ENCODE measurements at regions not wholly inside any gene's neighbourhood (a gene's known extent, or its start where the extent isn't known, plus 50 kb on each side); places are given as distances from the start of the nearest gene placed in this dataset.

DNA sequence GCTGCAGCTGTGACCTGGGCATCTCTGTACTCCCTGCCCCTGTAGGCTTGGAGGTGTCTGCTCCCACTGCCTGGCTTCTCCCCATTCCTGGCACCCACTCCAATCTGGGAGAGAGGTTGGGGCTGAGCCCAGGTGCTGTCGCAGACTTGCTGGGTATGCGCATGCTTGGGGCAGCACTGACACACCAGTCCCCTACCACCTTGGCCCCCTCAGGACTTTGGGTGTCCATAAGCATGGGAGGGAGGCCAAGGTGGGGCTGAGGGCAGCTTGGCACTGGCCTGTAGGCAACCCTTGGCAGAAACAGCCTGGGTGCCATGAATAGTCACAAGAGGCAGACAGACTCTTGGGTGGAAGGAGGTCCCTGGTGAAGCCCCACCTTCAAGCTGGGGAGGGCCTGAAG lies 136.8 kb downstream of the QPCT start:
- FAIRE-seq (no peak), DNase-seq (no peak)
- Histone ChIP-seq H3K4me3 (ENCODE audit: low read depth in 1 of 3, low read length in 3 of 3) (no peak overlapping the region), H3K4me1 (ENCODE audit: control insufficient read depth in 3 of 3, insufficient read depth in 2 of 3, low read depth in 1 of 3, low read length in 2 of 3) (no peaks in the 10 kb centered on the region), H3K27ac (ENCODE audit: low read depth in 1 of 3, low read length in 2 of 3) (no peak overlapping the region), H3K27me3 (ENCODE audit: control insufficient read depth in 3 of 3, insufficient read depth in 3 of 3, low read length in 3 of 3) (no peaks in the 10 kb centered on the region), H3K36me3 (ENCODE audit: control insufficient read depth in 3 of 3, insufficient read depth in 2 of 3, low read depth in 1 of 3, low read length in 3 of 3) (no peaks in the 10 kb centered on the region), H3K9me3 (ENCODE audit: control insufficient read depth in 2 of 2, insufficient read depth in 1 of 2, low read depth in 1 of 2, low read length in 1 of 2) (peaks cover 0 to 12% of the 10 kb centered on the region in 2 donors)
- 92 to 97% (median 95%) methylated on average over 2 of the region's 2 CpGs for WGBS, 3 donors

DNA sequence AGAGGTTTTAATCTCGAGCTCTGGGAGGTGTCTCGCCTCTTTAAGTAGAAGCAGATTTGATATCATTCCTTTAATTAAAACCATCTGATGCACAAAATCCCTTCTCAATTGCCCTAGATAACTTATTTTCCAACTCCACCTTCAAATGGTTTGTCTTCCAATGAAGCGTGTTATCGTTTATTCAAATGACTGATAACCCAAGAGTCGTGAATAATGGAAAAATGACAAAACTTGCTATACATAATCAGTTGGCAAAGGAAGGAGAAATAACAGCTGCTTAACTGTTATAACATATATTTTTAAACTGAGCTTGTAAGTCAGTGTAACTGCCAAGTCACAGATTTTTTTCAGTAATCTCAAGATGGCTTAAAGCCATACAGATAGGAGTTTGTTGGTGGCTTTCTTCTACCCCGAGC lies 144.6 kb downstream of the QPCT start:
- FAIRE-seq = no peak

DNA sequence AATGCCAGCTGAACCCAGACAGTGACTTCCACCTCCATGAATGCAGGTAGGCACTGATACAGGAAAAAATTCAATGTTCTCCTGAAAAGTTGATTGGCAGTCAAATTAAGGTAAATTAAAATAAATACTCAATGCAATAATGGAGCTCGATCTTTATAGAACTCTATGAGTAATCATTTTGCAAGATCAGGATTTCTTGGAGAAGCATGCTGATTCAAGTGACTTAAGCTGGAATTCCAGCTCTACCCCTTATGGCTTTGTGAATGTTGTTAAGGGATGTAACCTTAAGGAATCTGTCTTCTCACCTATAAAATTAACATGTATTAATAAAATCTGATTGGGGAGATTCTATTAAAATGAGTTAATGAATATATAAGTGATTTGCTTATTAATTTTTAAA lies 145.1 kb downstream of the QPCT start:
- Histone ChIP-seq H3K27me3 (ENCODE audit: control insufficient read depth in 3 of 3, insufficient read depth in 3 of 3, low read length in 3 of 3) (no peaks in the 10 kb centered on the region), H3K27ac (ENCODE audit: low read depth in 1 of 3, low read length in 2 of 3) (no peak overlapping the region), H3K9me3 (ENCODE audit: control insufficient read depth in 2 of 2, insufficient read depth in 1 of 2, low read depth in 1 of 2, low read length in 1 of 2) (no peaks in the 10 kb centered on the region), H3K4me3 (ENCODE audit: low read depth in 1 of 3, low read length in 3 of 3) (no peak overlapping the region), H3K36me3 (ENCODE audit: control insufficient read depth in 3 of 3, insufficient read depth in 2 of 3, low read depth in 1 of 3, low read length in 3 of 3) (no peaks in the 10 kb centered on the region), H3K4me1 (ENCODE audit: control insufficient read depth in 3 of 3, insufficient read depth in 2 of 3, low read depth in 1 of 3, low read length in 2 of 3) (no peaks in the 10 kb centered on the region)
- no peak for FAIRE-seq
- WGBS, 3 donors = 79 to 90% (median 89%) methylated on average over 1 of the region's 1 CpG
- no peak for DNase-seq

More for the DNA sequence above, 144.6 kb downstream of the QPCT start:
- Histone ChIP-seq H3K4me1 (ENCODE audit: control insufficient read depth in 3 of 3, insufficient read depth in 2 of 3, low read depth in 1 of 3, low read length in 2 of 3) (no peaks in the 10 kb centered on the region), H3K36me3 (ENCODE audit: control insufficient read depth in 3 of 3, insufficient read depth in 2 of 3, low read depth in 1 of 3, low read length in 3 of 3) (no peaks in the 10 kb centered on the region), H3K9me3 (ENCODE audit: control insufficient read depth in 2 of 2, insufficient read depth in 1 of 2, low read depth in 1 of 2, low read length in 1 of 2) (no peaks in the 10 kb centered on the region), H3K4me3 (ENCODE audit: low read depth in 1 of 3, low read length in 3 of 3) (no peak overlapping the region), H3K27me3 (ENCODE audit: control insufficient read depth in 3 of 3, insufficient read depth in 3 of 3, low read length in 3 of 3) (no peaks in the 10 kb centered on the region), H3K27ac (ENCODE audit: low read depth in 1 of 3, low read length in 2 of 3) (no peak overlapping the region)
- 78 to 81% (median 79%) methylated on average over 6 of the region's 6 CpGs for WGBS, 3 donors
- DNase-seq = no peak

DNA sequence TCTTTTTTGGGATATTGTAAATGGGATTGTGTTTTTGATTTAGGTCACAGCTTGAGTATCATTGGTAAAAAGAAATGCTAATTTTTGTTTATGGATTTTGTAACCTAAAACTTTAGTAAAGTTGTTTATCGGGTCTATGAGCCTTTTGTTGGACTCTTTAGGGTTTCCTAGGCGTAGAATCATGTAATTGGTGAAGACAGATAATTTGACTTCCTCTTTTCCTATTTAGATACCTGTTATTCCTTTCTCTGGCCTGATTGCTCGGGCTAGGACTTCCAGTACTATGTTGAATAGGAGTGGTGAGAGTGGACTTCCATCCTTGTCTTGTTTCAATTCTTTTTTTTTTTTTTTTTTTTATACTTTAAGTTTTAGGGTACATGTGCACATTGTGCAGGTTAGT lies 149.0 kb downstream of the QPCT start:
- H3K27ac ChIP-seq (ENCODE audit: low read depth in 1 of 3, low read length in 2 of 3) = no peak overlapping the region
- FAIRE-seq (no peak), DNase-seq (no peak)
- no peaks in the 10 kb centered on the region for H3K4me1 ChIP-seq (ENCODE audit: control insufficient read depth in 3 of 3, insufficient read depth in 2 of 3, low read depth in 1 of 3, low read length in 2 of 3)
- no peaks in the 10 kb centered on the region for H3K9me3 ChIP-seq (ENCODE audit: control insufficient read depth in 2 of 2, insufficient read depth in 1 of 2, low read depth in 1 of 2, low read length in 1 of 2)
- WGBS, 3 donors = 84 to 93% (median 86%) methylated on average over 3 of the region's 3 CpGs
- H3K36me3 ChIP-seq (ENCODE audit: control insufficient read depth in 3 of 3, insufficient read depth in 2 of 3, low read depth in 1 of 3, low read length in 3 of 3) = no peaks in the 10 kb centered on the region
- H3K27me3 ChIP-seq (ENCODE audit: control insufficient read depth in 3 of 3, insufficient read depth in 3 of 3, low read length in 3 of 3) = no peaks in the 10 kb centered on the region
- no peak overlapping the region for H3K4me3 ChIP-seq (ENCODE audit: low read depth in 1 of 3, low read length in 3 of 3)

DNA sequence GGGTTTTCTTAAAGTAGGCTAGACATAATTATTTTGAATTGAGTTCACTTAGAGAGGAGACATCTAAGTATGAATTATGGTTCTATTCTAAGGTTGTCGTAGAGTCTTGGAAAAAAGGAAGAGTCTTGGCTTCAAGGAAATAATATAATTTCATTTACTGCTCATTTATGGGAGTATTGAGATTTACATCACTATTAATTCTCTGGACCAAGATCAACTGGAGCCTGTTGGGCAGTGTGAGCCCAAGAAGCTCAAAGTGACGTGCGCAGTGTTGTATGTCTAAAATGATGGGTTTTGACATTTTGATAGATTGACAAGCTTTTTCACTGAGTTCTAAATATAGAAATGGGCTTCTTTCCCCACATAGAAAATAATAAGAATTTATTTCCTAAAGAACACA lies 154.7 kb downstream of the QPCT start:
- Histone ChIP-seq H3K4me1 (ENCODE audit: control insufficient read depth in 3 of 3, insufficient read depth in 2 of 3, low read depth in 1 of 3, low read length in 2 of 3) (no peaks in the 10 kb centered on the region), H3K27me3 (ENCODE audit: control insufficient read depth in 3 of 3, insufficient read depth in 3 of 3, low read length in 3 of 3) (no peaks in the 10 kb centered on the region), H3K9me3 (ENCODE audit: control insufficient read depth in 2 of 2, insufficient read depth in 1 of 2, low read depth in 1 of 2, low read length in 1 of 2) (no peaks in the 10 kb centered on the region), H3K36me3 (ENCODE audit: control insufficient read depth in 3 of 3, insufficient read depth in 2 of 3, low read depth in 1 of 3, low read length in 3 of 3) (no peaks in the 10 kb centered on the region), H3K4me3 (ENCODE audit: low read depth in 1 of 3, low read length in 3 of 3) (no peak overlapping the region), H3K27ac (ENCODE audit: low read depth in 1 of 3, low read length in 2 of 3) (no peak overlapping the region)
- WGBS, 3 donors = 92 to 97% (median 94%) methylated on average over 3 of the region's 3 CpGs
- FAIRE-seq (no peak), DNase-seq (no peak)

DNA sequence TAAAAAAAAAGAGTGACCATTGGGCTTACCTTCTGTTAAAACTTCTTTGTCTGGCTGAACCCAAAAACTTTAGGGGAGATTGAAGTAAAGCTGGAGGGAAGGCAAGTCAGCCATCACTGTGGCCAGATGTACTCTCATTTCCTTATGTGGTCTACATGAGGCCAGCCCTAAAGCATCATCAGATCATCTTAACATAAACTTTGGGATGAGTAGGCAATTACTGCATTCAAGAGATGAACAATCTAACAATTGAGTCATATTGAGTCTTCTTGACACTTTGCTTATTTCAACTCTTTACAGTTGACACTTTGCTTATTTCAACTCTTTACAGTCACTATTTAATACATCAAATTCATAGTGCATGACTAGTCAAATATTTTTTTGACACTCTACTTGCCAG lies 155.6 kb downstream of the QPCT start:
- no peak for FAIRE-seq

DNA sequence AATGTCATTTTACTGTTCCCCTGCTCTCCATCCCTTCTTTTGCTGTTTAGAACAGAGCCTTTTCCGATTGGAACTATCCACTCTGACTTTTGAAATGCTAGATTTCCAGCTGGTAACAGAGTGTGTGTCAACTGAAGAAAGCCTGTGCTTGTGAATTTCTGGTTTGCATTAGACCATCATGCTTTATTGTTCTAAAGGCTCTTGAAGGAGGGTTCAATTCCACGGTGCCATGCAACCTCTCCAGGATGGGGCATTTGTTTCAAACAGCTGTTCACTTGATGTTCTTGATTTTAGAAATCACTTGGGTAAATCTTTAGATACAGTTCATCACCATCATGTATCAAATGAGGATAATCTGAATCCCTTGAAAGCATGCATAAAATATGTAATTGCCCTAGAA lies 156.7 kb downstream of the QPCT start:
- Histone ChIP-seq H3K27ac (ENCODE audit: low read depth in 1 of 3, low read length in 2 of 3) (no peak overlapping the region), H3K4me1 (ENCODE audit: control insufficient read depth in 3 of 3, insufficient read depth in 2 of 3, low read depth in 1 of 3, low read length in 2 of 3) (no peaks in the 10 kb centered on the region), H3K4me3 (ENCODE audit: low read depth in 1 of 3, low read length in 3 of 3) (no peak overlapping the region), H3K27me3 (ENCODE audit: control insufficient read depth in 3 of 3, insufficient read depth in 3 of 3, low read length in 3 of 3) (peaks cover 0 to 5% (median 0%) of the 10 kb centered on the region in 3 donors), H3K9me3 (ENCODE audit: control insufficient read depth in 2 of 2, insufficient read depth in 1 of 2, low read depth in 1 of 2, low read length in 1 of 2) (no peaks in the 10 kb centered on the region), H3K36me3 (ENCODE audit: control insufficient read depth in 3 of 3, insufficient read depth in 2 of 3, low read depth in 1 of 3, low read length in 3 of 3) (no peaks in the 10 kb centered on the region)
- DNase-seq = no peak
- FAIRE-seq = no peak
- 68 to 81% (median 75%) methylated on average over 2 of the region's 2 CpGs for WGBS, 3 donors

More for the DNA sequence above, 155.6 kb downstream of the QPCT start:
- Histone ChIP-seq H3K27me3 (ENCODE audit: control insufficient read depth in 3 of 3, insufficient read depth in 3 of 3, low read length in 3 of 3) (peaks cover 0 to 4% (median 0%) of the 10 kb centered on the region in 3 donors), H3K36me3 (ENCODE audit: control insufficient read depth in 3 of 3, insufficient read depth in 2 of 3, low read depth in 1 of 3, low read length in 3 of 3) (no peaks in the 10 kb centered on the region), H3K9me3 (ENCODE audit: control insufficient read depth in 2 of 2, insufficient read depth in 1 of 2, low read depth in 1 of 2, low read length in 1 of 2) (no peaks in the 10 kb centered on the region), H3K4me1 (ENCODE audit: control insufficient read depth in 3 of 3, insufficient read depth in 2 of 3, low read depth in 1 of 3, low read length in 2 of 3) (no peaks in the 10 kb centered on the region), H3K27ac (ENCODE audit: low read depth in 1 of 3, low read length in 2 of 3) (no peak overlapping the region), H3K4me3 (ENCODE audit: low read depth in 1 of 3, low read length in 3 of 3) (no peak overlapping the region)
- no peak for DNase-seq

DNA sequence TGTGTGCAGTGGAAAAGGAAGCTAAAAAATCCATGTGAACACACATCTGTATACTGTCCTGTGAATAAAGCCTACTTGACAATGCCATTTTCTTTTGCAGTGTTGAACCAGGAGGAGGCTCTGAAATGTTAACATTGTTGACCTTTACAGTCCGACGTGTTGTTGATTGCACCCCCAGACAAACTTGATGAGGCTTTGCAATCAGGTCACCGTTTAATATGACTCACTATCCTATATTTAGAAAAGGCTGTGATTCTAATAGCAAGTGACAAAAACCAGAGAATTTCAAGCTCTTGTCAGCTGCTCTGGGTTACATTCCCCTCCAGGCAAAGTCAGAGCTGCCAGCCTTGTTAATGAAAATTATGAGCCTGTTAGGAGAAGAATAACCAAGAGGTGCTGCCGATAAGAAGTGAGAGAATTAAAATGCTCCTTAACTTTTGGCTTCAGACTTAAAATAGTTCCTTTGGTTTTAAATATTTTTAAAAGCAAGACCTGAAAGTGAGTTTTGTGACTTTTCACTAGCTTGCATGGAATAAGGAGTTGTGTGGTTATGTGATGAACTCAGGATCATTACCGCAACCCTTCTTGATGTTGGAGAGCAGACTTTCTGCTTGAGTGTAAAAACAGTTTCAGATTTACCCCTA lies 162.1 kb downstream of the QPCT start:
- H3K4me1 ChIP-seq (ENCODE audit: control insufficient read depth in 3 of 3, insufficient read depth in 2 of 3, low read depth in 1 of 3, low read length in 2 of 3) = no peaks in the 10 kb centered on the region
- no peaks in the 10 kb centered on the region for H3K36me3 ChIP-seq (ENCODE audit: control insufficient read depth in 3 of 3, insufficient read depth in 2 of 3, low read depth in 1 of 3, low read length in 3 of 3)
- FAIRE-seq (no peak), DNase-seq (no peak)
- WGBS, 3 donors = 53 to 60% (median 56%) methylated on average over 5 of the region's 5 CpGs
- H3K27me3 ChIP-seq (ENCODE audit: control insufficient read depth in 3 of 3, insufficient read depth in 3 of 3, low read length in 3 of 3) = peaks cover 0 to 9% (median 0%) of the 10 kb centered on the region in 3 donors
- H3K9me3 ChIP-seq (ENCODE audit: control insufficient read depth in 2 of 2, insufficient read depth in 1 of 2, low read depth in 1 of 2, low read length in 1 of 2) = no peaks in the 10 kb centered on the region
- no peak overlapping the region for H3K4me3 ChIP-seq (ENCODE audit: low read depth in 1 of 3, low read length in 3 of 3)
- no peak overlapping the region for H3K27ac ChIP-seq (ENCODE audit: low read depth in 1 of 3, low read length in 2 of 3)

DNA sequence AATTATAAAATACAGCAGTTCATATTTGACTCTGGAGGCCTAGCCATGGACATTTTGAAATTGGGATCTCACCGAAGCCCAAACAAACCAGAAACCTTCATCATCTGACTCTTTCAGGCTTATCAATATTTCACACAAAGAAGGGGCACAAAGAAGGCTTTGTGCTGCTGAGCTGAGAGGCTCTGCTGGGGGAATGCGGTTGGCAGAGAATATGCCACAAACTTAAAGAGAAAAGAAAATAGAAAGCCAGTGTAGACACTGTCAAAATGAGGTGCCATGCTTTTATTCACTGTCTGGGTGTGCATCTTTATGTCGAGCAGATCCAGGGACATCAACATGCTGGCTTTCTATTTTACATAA lies 162.6 kb downstream of the QPCT start:
- no peaks in the 10 kb centered on the region for H3K36me3 ChIP-seq (ENCODE audit: control insufficient read depth in 3 of 3, insufficient read depth in 2 of 3, low read depth in 1 of 3, low read length in 3 of 3)
- H3K27ac ChIP-seq (ENCODE audit: low read depth in 1 of 3, low read length in 2 of 3) = no peak overlapping the region
- DNase-seq (no peak), FAIRE-seq (no peak)
- no peak overlapping the region for H3K4me3 ChIP-seq (ENCODE audit: low read depth in 1 of 3, low read length in 3 of 3)
- no peaks in the 10 kb centered on the region for H3K9me3 ChIP-seq (ENCODE audit: control insufficient read depth in 2 of 2, insufficient read depth in 1 of 2, low read depth in 1 of 2, low read length in 1 of 2)
- H3K27me3 ChIP-seq (ENCODE audit: control insufficient read depth in 3 of 3, insufficient read depth in 3 of 3, low read length in 3 of 3) = peaks cover 0 to 9% (median 0%) of the 10 kb centered on the region in 3 donors
- 48 to 68% (median 60%) methylated on average over 3 of the region's 3 CpGs for WGBS, 3 donors
- no peaks in the 10 kb centered on the region for H3K4me1 ChIP-seq (ENCODE audit: control insufficient read depth in 3 of 3, insufficient read depth in 2 of 3, low read depth in 1 of 3, low read length in 2 of 3)
